Stomach (tissue), 8 donors: ENCODE measurements at regions not wholly inside any gene's neighbourhood (a gene's known extent, or its start where the extent isn't known, plus 50 kb on each side); places are given as distances from the start of the nearest gene placed in this dataset.

Experiments
- DNase-seq, 2 donors: peaks; one replicate each; pipeline versions ENCODE4 v3.0.0 to v3.0.0-alpha.2; 2013 to 2019
- H3K27ac ChIP-seq, 5 donors: fragments of 200-600 bp in 4 of 5; sonication (generic) in 4 of 5; one replicate each; pipeline ENCODE4 v1.5.1; 2013 to 2019; ENCODE audit warnings: mild to moderate bottlenecking in 1 of 5, moderate library complexity in 1 of 5
- H3K27me3 ChIP-seq, 3 donors: fragments of 200-600 bp; sonication (generic); one replicate each; pipeline ENCODE4 v1.5.1; 2017 to 2019; ENCODE audit warnings: mixed run types in 1 of 3
- H3K36me3 ChIP-seq, 4 donors: fragments of 200-600 bp; sonication (generic); 1 replicate in 3 of 4; 2 replicates in 1 of 4; pipeline ENCODE4 v1.5.1; 2016 to 2019
- H3K4me1 ChIP-seq, 4 donors: fragments of 200-600 bp; sonication (generic); one replicate each; pipeline ENCODE4 v1.5.1; 2016 to 2019
- H3K4me3 ChIP-seq, 4 donors: fragments of 200-600 bp; sonication (generic) in 3 of 4; one replicate each; pipeline ENCODE4 v1.5.1; 2016 to 2019; ENCODE audit warnings: mild to moderate bottlenecking in 1 of 4
- H3K9me3 ChIP-seq, 4 donors: fragments of 200-600 bp; sonication (generic); one replicate each; pipeline ENCODE4 v1.5.1; 2016 to 2019
- CTCF ChIP-seq, 7 experiments: fragments of 450-650 bp in 4 of 7; fragments of 200-600 bp in 3 of 7; sonication (generic) in 3 of 7; IDR thresholded peaks; one replicate each; pipeline ENCODE4 v1.5.1; 2016 to 2019; ENCODE audit warnings: antibody characterized with exemption in 7 of 7, control low read depth in 2 of 7, mild to moderate bottlenecking in 1 of 7
- EP300 ChIP-seq: sonication (generic); formaldehyde crosslinking; IDR thresholded peaks from one replicate; pipeline ENCODE4 v1.6.1; 2017; ENCODE audit warnings: antibody characterized with exemption
- POLR2A ChIP-seq, 4 donors: fragments of 450-650 bp; IDR thresholded peaks; one replicate each; pipeline ENCODE4 v1.6.1; 2016; ENCODE audit warnings: antibody characterized with exemption in 4 of 4, control low read depth in 2 of 4, mild to moderate bottlenecking in 1 of 4, moderate library complexity in 1 of 4
- POLR2AphosphoS5 ChIP-seq, 3 donors: sonication (generic); formaldehyde crosslinking; IDR thresholded peaks; one replicate each; pipeline ENCODE4 v1.6.1; 2016; ENCODE audit warnings: antibody characterized with exemption in 3 of 3
- WGBS, 5 donors: extraction: QIAGEN DNeasy Blood & Tissue Kit in 3 of 5; methylation state at CpG; one replicate each; pipeline versions ENCODE4 v1.1.5 to v1.1.7; 2013 to 2018; 5-methylcytosine and 5-hydroxymethylcytosine counted together
- intact Hi-C: fragments of 100-400 bp; cut with DNase I; formaldehyde crosslinking; loops from one replicate; pipeline ENCODE4 v1.15.1; 2023; ENCODE audit warnings: low total_unique reads
- donor health status: healthy with polysubstance abuse.
- donor health status: Bipolar disorder and iron deficiency.
- donor health status: healthy.

GRCh38 chr11:115767883-115768282 lies 263.7 kb upstream of the CADM1 start:
- TF ChIP-seq EP300, result no peak
- TF ChIP-seq POLR2AphosphoS5 (IDR thresholded peaks at IDR 0.05), result no peak
- no peak for TF ChIP-seq CTCF (IDR thresholded peaks at IDR 0.05)
- no peak for TF ChIP-seq POLR2A (IDR thresholded peaks at IDR 0.05)
- WGBS, 5 donors, result 80 to 84% (median 82%) methylated on average over 3 of the region's 3 CpGs
- Histone ChIP-seq H3K4me3 (no peak overlapping the region), H3K9me3 (no peaks in the 10 kb centered on the region), H3K36me3 (no peaks in the 10 kb centered on the region), H3K27me3 (no peaks in the 10 kb centered on the region), H3K4me1 (no peaks in the 10 kb centered on the region), H3K27ac (no peak overlapping the region)
- intact Hi-C loops, result no loop called here
- no peak for DNase-seq

- Histone ChIP-seq H3K27ac (no peak overlapping the region), H3K36me3 (no peaks in the 10 kb centered on the region), H3K4me1 (no peaks in the 10 kb centered on the region), H3K27me3 (no peaks in the 10 kb centered on the region), H3K4me3 (no peak overlapping the region), H3K9me3 (no peaks in the 10 kb centered on the region)
- intact Hi-C loops, result no loop called here
- DNase-seq, result no peak
- TF ChIP-seq EP300 (no peak), CTCF (IDR thresholded peaks at IDR 0.05) (no peak), POLR2A (IDR thresholded peaks at IDR 0.05) (no peak), POLR2AphosphoS5 (IDR thresholded peaks at IDR 0.05) (no peak)
- 76 to 89% (median 85%) methylated on average over 10 of the region's 10 CpGs for WGBS, 5 donors
Observed at GRCh38 chr11:115767047-115767802, 263.0 kb upstream of the CADM1 start.

- Histone ChIP-seq H3K27ac (no peak overlapping the region), H3K36me3 (no peaks in the 10 kb centered on the region), H3K9me3 (no peaks in the 10 kb centered on the region), H3K27me3 (peaks cover 0 to 3% (median 0%) of the 10 kb centered on the region in 3 donors), H3K4me3 (no peak overlapping the region), H3K4me1 (no peaks in the 10 kb centered on the region)
- no peak for DNase-seq
- WGBS, 5 donors, result 75 to 84% (median 80%) methylated on average over 4 of the region's 4 CpGs
- intact Hi-C loops, result no loop called here
- no peak for TF ChIP-seq EP300
- TF ChIP-seq POLR2AphosphoS5 (IDR thresholded peaks at IDR 0.05), result no peak
- TF ChIP-seq POLR2A (IDR thresholded peaks at IDR 0.05), result no peak
- no peak for TF ChIP-seq CTCF (IDR thresholded peaks at IDR 0.05)
Observed at GRCh38 chr11:115766561-115766960, 262.3 kb upstream of the CADM1 start.

- Histone ChIP-seq H3K9me3 (no peaks in the 10 kb centered on the region), H3K27ac (no peak overlapping the region), H3K27me3 (peaks cover 0 to 11% (median 3%) of the 10 kb centered on the region in 3 donors), H3K36me3 (no peaks in the 10 kb centered on the region), H3K4me1 (peaks cover 0 to 2% (median under 1%) of the 10 kb centered on the region in 4 donors), H3K4me3 (no peak overlapping the region)
- TF ChIP-seq POLR2A (IDR thresholded peaks at IDR 0.05) (no peak), CTCF (IDR thresholded peaks at IDR 0.05) (no peak)
- 70 to 84% (median 78%) methylated on average over 6 of the region's 6 CpGs for WGBS, 5 donors
- intact Hi-C loops, result no loop called here
- no peak for DNase-seq
Observed at GRCh38 chr11:115765803-115766239, 261.6 kb upstream of the CADM1 start.
